ENCODE measurements at regions not wholly inside any gene's neighbourhood (a gene's known extent, or its start where the extent isn't known, plus 50 kb on each side); places are given as distances from the start of the nearest gene placed in this dataset.
"Not testable (repeated sequence)": the region's sequence is repeated elsewhere in the genome, so short reads cannot be mapped to it uniquely, and the experiment has no call there.

DNA sequence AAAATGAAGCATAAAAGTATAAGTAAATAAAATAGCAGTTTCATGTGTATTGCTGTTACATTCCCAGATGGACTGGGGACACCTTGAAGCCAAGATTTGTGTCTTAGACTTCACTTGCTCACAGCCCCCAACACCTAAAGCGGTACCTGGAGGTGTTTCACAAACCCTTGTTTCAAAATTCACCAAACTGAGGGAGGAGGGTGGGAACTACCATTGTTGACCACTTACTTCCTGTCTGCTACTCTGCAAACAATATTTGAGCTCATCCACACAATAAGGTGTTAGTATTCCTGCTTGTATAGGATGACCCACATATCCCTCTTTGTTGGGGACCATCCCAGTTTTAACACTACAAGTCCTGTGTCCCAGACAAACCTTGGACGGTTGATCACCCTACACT, 115.9 kb upstream of the SYT6 start:
- no peak for DNase-seq (ENCODE audit: low read depth in 3 of 3)

DNA sequence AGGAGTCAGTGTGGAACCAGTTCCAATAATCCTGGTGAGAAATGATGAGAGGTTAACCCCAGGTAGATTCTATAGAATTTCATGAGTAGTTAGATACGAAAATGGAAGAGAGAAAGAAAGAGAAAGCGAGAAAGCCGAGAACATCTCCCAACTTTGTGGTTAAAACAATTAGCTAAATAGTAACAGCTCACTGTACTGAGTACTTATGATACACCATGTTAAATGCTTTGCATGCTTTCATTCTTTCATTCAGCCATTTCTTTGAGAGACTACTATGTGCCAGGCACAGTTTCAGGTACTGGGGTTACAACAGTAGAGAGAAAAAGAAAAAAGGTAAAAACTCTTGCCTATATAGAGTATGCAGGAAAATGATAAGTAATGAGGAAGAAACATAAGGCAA, 109.7 kb upstream of the SYT6 start:
- no peak for DNase-seq (ENCODE audit: low read depth in 3 of 3)

DNA sequence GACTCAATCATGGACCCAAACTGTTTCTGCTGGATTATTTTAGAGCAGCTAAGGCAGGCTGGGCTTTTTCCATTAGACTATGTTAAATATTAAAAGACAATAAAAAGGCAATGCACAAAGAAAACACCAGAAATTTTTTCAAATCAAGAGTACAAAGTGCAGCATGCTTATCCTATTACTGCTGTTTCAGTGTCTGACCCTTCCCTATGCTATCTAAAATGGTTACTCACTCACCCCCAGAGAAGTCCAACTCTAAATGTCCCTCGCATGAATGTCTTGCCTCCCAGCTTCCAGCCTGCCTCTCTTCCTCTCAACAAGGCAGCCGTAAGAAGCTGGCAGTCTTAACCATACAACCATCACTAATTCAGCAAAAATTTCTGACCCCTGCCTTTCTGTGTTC, 108.7 kb upstream of the SYT6 start:
- DNase-seq (ENCODE audit: low read depth in 3 of 3) = no peak

DNA sequence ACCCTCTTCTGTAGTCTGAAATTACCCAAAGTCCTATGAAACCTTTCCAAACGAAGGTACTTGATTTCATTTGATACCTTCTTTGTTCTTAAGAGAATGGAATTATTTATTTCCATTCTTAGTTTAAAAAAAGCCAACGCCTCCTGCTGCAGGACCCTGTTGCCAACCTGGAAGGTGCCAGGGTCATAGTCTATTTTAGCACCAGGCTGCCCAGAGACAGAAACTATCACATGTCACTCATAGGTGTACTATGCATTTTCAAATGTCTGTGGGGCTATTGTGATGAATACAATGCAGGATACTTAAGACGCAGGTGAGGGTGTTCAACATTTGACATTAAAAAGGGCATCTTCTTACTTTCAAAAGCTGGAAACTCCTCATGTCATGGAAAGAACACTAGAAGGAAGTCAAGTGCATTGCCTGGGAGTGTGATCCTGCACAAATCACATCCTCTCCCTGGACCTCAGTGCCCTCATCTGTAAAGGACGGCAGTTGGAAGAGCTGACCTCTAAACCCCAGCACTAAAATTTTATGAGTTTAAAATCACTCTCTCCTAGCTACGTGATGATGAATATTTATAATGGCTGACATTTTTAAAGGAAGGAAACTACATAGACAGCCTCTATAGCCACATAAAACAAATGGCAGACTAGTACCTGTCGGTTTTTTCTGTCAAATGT, 107.3 kb upstream of the SYT6 start:
- no peak for DNase-seq (ENCODE audit: low read depth in 3 of 3)

DNA sequence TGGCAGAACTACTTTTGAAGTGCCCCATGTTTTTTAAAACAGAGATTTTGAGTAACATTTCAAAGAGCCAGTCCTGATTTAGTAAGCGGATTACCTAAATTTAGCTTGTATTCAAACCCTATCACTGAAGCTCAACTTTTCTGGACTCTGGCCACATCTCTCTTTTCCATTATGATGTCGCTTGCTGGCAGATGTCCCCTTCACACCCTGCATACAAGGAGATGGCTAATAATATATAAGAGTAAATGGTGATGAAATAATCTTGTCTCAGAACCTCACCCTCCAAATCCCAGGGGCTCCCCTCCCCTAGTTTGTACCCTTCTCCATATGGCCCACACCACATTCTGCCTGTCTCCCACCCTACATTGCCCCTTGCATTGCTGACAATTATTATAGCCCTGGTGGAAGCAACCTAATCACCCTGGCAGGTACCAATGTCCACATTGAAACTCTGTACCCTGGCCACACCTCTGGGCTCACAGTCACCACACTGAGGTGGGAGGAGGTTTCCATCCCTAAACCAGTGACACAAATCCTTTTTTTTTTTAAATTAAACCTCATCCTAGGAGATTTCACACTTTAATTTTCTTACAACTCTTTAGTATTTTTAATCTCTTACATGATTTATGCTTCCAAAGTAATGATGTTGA, 106.0 kb upstream of the SYT6 start:
- DNase-seq (ENCODE audit: low read depth in 3 of 3) = no peak

DNA sequence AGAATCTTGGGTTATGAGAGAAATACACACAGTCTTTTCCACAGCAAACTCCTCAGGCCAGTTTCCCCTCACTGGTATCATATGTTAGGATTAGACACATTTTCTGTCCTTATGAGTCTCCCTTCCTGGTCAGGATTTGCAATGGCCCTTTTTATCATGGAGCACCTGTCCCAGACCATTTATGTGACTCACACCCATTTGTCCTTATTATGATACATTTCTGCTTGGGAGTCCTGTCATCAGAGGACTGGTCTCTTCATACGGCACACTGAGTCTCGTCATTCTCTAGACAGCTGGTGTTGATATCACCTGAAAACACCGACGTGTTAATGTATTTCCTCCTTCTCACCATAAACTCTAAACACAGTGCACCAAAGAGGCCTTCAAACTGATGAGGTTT, 105.0 kb upstream of the SYT6 start:
- no peak for DNase-seq (ENCODE audit: low read depth in 3 of 3)

DNA sequence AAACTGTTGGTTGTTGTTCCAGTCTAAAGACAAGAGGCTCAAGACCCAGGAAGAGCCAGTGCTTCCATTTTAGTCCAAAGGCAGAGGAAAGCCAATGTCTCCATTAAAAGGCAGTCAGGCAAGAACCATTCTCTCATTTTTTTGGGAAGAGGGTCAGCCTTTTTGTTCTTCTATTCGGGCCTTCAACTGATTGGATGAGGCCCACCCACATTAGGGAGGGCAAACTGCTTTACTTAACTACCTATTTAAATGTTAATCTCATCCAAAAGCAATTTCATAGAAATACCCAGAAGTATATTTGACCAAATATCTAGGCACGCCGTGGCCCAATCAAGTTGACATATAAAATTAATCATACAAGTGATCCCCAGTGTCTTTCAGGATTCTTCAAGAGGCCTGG, 104.4 kb upstream of the SYT6 start:
- no peak for DNase-seq (ENCODE audit: low read depth in 3 of 3)

DNA sequence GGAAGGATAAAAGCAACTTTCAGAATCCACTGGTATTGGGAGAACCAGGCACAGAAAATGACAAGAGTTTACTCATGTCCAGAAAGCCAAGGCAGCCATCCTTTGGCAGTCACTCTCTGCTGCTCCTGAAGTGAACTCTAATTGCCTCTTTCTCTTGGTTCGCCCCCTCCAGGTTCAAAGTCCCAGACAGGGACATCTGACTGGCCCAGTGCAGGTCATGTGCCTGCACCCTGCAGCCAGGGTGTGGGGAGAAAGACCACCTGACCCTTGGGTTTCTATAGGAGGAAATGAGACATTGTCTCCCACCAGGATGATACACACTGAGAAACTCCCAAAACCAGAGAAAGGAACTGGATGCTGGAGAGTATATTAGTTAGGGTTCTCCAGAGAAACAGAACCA, 103.9 kb upstream of the SYT6 start:
- no peak for DNase-seq (ENCODE audit: low read depth in 3 of 3)

DNA sequence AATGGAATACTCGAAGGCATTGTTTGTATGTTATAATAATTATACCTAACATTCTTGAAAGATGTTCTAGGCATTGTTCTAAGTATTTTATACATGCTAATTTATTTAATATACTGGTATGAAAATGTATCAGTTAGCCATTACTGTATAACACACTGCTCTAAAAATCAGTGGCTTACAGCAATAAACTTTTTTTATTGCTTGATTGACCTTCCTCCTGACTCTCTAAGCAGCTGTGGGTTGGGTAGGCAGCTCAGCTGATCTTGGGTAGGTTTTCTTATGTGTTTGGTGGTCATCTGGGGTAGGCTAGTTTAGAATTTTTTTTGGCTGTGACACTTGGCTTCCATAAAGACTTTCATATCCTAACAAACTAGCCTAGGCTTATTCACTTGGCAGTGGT, 100.2 kb upstream of the SYT6 start:
- no peak for DNase-seq (ENCODE audit: low read depth in 3 of 3)

DNA sequence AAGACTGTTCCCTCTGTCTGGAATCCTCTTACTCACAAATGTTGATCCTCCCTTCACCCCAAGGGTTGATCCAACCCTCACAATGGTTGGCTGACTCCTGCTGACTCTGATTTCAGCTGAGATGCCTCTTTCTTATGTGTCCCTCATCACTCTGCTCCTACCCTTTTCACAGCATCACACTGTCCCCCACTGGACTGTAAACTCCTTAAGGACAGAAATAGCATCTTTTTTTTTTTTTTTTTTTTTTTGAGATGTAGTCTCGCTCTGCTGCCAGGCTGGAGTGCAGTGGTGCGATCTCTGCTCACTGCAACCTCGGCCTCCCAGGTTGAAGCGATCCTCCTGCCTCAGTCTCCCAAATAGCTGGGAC, 97.9 kb upstream of the SYT6 start:
- no peak for DNase-seq (ENCODE audit: low read depth in 3 of 3)

DNA sequence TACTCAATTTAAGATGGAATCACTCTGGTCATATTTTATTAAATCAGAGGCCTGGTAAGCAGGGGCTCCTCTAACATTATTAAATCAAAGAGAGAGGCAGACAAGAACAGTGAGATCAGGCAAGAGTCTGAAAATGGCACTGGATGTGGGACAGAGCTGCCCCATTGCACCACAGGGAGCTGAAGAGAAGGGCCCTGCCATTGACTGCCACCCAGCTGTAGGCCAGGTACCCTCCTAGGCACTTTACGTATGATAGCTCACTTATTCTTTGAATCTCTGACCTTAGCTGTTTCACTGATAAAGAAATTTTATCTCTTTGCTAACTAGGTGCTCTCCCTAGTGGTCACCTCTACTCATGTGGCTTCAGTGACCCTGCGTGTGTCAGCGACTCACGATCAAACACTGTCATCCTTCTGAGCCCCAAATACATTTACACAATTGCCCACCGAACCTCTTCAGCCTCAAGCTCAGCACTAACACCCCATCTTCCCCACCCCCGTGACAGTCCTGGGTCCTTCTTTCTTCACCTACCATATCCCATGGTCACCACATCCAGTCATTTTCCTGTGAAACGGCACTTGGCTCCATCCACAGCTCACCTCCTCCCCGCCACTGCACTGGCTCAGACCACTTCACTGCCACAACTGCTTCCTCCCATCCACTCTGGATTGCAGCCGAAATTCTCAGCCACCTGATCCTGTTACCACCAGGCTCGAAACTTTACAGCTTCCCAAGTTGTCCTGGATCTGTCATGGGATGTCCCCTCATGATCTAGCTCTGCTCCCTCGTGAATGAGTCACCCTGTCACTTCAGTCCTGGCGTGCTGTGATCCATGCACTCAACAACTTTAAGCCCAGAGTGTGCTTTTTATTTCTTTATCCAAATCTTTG, 97.3 kb upstream of the SYT6 start:
- DNase-seq (ENCODE audit: low read depth in 3 of 3) = no peak

DNA sequence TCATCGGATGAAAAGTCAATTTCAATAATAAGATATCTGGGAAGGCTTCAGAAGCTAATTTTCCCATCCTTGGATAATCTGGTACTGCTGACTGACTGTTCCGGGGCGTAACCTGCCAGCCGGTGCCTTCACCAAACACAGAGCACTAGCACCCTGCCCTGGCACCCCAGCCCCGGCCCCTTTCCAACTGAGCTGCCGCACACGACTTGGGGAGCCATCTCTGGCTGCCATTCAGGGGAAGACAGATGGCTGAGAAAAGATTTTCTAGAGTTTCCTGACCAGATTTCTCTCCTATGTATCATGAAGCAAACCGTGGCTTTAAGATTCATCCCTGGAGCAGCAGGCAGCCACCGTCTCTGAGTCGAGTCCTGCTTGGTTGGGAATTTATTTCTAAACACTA, 96.0 kb upstream of the SYT6 start:
- DNase-seq (ENCODE audit: low read depth in 3 of 3) = no peak

DNA sequence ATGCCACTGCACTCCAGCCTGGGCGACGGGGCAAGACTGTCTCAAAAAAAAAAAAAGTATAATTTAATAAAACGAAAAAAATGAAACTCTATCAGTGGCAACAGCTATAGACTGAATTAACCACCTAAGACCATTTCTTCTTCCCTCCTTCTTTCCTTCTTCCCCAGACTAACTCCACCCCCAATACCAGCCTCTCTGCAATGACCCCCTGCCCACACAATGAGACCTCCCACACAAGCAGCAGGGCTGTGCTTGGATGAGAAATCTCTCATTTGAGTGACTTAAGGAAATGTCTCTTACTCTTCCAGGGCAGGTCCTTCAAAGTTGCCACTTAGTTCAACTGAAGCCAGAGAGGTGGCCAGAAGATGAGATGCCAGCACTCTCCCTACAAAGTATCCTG, 94.5 kb upstream of the SYT6 start:
- DNase-seq (ENCODE audit: low read depth in 3 of 3) = no peak

DNA sequence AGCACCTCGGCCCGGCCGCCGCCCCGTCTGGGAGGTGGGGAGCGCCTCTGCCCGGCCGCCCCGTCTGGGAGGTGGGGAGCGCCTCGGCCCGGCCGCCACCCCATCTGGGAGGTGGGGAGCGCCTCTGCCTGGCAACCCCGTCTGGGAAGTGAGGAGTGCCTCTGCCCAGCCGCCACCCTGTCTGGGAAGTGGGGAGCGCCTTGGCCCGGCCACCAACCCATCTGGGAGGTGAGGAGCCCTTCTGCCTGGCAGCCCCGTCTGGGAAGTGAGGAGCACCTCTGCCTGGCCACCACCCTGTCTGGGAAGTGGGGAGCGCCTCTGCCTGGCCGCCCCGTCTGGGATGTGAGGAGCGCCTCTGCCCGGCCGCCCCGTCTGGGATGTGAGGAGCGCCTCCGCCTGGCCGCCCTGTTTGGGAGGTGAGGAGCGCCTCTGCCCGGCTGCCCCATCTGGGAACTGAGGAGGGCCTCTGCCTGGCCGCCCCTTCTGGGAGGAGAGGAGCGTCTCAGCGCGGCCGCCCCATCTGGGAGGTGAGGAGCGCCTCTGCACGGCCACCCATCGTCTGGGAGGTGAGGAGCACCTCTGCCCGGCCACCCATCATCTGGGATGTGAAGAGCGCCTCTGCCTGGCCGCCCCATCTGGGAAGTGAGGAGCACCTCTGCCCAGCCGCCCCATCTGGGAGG, 89.0 kb upstream of the SYT6 start:
- DNase-seq (ENCODE audit: low read depth in 3 of 3) = not testable (repeated sequence)

DNA sequence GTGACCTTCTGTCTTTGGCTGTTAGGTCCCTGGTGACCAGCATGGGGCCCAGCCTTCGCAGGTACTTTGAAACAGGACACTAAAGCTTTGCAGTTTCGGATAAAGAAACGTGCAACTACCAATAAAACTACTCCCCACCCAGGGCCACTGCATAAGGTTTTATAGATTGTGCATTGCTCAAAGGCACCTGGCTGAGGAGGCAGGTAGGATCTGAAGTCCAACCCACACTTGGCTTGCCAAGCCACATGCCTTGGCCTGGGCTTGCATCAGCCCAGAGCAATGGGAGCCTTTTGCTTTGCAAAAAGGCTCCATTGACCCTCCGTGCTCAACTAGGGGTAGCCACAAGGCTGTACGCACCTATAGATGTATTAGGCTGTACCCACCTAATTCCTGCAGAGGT, 84.4 kb upstream of the SYT6 start:
- DNase-seq (ENCODE audit: low read depth in 3 of 3) = no peak

DNA sequence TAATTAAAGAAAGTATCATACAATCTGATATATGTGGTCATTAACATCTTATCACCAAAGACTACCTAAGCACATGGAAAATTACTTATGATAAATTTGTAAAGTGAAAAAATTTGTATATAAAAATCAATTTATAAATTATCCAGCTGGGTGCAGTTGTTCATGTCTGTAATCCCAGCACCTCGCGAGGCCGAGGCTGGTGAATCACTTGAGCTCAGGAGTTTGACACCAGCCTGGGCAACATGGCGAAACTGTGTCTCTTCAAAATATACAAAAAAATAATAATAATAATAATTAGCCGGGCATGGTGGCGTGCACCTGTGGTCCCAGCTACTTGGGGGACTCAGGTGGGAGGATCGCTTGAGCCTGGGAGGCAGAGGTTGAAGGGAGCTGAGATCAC, 82.8 kb upstream of the SYT6 start:
- no peak for DNase-seq (ENCODE audit: low read depth in 3 of 3)

DNA sequence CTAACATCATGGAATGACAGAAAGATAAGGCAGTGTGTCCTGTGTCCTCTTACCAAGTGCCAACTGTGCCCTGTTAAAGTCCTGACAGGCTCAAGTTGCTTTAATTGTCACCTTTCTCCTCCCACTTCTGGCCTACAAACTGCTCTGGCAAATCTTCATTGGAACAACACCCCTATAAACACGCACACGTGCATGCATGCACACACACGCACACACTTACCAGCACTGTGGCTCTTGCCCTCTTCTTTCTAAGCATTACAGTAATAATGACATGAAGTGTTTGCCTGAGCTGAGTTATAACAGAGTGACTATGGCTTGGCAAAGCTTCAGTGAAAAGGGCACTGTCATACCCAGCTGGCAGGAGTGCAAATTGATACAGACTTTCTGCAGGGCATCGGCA, 82.3 kb upstream of the SYT6 start:
- DNase-seq (ENCODE audit: low read depth in 3 of 3) = no peak

DNA sequence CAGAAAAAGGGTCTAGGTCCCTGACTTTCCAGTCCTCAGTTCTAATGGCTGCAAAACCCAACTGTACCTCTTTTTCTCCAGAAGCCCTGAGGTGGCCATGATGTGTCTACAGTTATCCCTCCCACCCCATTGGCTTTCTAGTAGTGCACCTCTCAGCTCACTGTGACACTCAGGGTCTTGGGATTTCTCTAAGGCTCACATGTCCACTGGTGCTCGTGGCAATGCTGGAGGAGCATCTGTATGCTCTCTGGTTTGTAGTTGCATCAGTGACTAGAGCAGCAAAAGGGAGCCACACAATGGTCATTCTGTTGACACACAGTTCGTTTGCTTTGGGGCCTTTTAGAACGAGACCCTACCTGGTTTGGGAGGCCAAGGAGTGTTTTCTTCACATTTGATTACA, 81.6 kb upstream of the SYT6 start:
- no peak for DNase-seq (ENCODE audit: low read depth in 3 of 3)

DNA sequence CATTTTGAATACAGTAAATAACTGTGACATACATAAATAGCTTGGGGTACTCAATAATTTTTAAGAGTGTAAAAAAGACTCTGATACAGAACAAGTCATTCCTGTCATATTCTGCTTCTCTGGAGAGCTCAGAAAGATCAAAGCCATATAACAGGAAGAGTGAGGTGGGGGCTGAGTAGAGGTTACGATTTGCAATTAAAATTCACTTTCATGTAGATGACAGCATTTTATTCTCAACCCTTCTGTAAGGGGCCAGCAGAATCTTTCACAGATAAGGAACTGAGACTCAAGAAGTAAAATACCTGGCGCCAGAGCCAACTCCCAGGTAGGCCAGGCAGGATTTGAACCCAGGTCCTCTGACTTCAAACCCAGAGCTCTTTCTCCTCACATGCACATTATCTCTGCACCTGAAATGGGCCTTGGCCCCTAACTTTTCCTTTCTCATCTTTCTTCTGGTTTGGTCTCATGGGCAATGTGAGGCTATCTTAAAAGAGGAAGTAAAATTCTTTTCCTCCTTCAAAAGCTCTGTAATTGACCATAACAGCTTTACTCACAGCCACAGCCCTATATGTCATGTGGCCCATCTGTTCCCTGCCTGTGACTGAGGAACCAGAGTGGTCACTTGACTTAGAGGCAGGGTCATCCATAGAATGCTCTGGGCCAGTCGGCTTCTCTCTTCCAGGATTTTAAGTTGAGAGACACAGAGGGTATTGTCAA, 80.9 kb upstream of the SYT6 start:
- no peak for DNase-seq (ENCODE audit: low read depth in 3 of 3)

DNA sequence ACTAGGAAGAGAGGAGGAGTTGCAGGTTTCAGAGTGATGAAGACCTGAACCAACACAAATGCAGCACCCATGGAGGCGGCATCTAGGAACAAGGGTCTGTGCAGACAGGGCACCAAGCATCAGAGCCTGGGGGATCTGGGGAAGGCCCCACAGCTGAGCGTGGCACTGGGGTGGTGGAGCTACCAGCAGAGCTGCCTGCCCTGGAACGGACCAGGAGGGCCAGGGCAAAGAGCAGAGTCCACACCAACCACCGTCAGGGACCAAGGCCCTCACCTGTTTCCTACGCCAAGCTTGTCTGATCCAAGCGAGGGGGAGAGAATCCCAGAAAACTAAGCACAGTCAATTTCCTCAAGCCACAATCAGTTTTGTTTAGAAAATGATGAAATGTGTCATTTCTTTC, 79.0 kb upstream of the SYT6 start:
- no peak for DNase-seq (ENCODE audit: low read depth in 3 of 3)

DNA sequence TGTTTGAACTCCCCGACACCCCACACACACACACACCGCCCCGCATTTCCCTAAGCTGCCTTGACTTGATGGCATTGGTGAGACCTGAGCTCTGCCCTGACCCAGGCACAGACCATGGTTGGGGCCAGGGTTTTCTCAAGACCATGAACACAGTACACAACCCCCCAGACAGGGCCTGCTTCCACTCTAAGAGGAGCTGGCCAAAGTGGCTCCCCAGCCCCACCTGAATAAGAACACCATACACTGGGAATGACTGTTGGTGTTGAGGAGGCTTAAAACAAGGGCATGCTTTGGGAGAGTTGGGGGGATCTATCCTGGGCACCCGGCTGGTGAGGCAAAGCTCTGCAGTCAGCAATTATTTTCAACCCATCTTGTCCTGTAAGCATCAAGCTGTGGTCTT, 77.6 kb upstream of the SYT6 start:
- DNase-seq (ENCODE audit: low read depth in 3 of 3) = no peak

DNA sequence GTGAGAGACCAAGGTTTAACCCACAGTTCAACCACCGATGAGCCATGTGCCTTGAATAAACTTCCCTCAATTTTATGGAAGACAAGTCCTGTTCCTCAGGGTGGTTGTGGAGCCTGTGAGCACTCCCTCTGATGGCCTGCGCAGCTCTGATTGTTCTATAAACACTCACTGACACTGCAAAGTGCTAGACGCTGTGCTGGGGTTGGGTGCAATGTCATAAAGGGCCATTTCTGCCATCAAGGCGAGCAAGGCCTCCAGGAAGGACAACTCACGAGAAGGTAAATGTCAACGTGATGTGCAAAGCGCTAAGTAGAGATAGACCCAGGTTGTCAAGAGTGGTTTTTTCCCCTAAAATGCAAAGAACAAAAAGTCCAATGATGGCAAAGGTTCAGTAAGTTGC, 75.7 kb upstream of the SYT6 start:
- no peak for DNase-seq (ENCODE audit: low read depth in 3 of 3)

All from stimulated activated CD4-positive, alpha-beta T cell treated with anti-CD3 and anti-CD28 coated beads, TNF-alpha, amount 100 ng/mL, for 4 hours (primary cell).